ENCODE measurements at regions not wholly inside any gene's neighbourhood (a gene's known extent, or its start where the extent isn't known, plus 50 kb on each side); places are given as distances from the start of the nearest gene placed in this dataset.

DNA sequence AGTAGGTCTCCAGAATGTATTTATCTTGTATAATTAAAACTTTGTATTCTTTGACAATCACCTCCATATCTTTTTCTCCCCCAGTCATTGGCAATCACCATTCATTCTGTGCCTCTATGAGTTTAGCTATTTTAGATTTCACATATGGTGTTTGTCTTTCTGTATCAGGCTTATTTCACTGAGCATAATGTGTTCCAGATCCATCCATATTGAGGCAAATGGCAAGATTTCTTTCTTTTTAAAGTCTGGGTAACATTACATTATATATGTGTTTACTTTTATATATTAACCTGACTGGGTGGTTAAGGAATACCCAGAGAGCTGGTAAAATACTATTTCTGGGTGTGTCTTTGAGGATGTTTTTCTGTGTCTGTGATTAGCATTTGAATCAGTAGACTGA, 486.6 kb downstream of the SQOR start:
- DNase-seq: no peak

DNA sequence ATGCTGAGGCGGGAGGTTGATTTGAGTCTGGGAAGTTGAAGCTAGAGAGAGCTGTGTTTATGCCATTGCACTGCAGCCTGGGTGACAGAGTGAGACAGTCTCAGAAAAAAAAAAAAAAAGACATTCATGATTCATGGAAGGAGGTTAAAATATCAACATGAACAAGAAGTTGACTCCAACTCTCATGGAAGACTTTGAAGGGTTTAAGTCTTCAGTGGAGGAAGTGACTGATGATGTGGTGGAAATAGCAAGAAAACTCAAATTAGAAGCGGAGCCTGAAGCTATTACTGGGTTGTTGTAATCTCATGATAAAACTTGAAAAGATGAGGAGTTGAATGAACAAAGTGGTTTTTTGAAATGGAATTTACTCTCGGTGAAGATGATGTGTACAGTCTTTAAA, 491.8 kb downstream of the SQOR start:
- no peak for DNase-seq

- DNase-seq: no peak
These were observed 492.6 kb downstream of the SQOR start for GRCh38 chr15:46127361-46127874.

- DNase-seq: no peak
These were observed 494.3 kb downstream of the SQOR start for GRCh38 chr15:46129145-46129544.

DNA sequence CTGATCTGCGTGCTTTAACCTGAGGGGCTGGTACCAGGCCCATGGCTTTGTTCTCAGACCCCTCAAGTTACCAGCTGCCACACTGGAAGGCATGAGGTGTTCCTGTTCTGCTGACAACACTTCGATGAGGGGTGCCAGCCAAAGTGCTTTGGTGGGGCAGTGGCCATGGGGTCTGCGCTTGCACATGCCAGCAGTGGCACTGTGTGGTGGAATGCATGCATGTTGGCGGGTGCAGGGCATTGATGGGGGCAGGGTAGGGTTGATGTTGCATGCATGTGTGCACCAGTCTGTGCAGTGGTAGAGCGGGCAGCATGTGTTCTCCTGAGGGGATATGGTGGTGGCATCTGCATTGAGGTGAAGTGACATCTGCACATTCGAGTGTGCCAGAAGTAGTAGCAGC, 497.0 kb downstream of the SQOR start:
- no peak for DNase-seq

GRCh38 chr15:46137443-46137842, 502.6 kb downstream of the SQOR start:
- no peak for DNase-seq

GRCh38 chr15:46146002-46146401, 511.2 kb downstream of the SQOR start:
- DNase-seq: no peak

DNA sequence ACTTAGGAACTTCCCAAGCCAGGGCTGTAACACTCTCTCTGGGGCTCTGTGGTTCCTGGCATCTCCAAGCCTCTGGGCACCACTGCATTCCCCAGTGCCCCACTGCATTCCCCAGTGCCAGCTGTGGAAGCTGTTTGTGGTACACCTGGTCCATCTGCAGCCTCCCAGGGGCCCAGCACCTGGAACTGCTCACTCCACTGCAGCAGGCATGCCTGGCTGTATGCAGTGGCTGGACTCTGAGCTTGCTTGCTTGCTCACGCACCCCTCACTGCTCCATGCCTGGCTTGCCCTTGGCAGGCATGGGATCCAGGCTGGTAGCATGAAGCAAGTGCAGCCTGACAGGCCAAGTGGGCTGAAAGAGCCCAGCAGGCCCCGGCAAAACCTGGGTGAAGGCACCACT, 512.1 kb downstream of the SQOR start:
- DNase-seq: no peak

DNA sequence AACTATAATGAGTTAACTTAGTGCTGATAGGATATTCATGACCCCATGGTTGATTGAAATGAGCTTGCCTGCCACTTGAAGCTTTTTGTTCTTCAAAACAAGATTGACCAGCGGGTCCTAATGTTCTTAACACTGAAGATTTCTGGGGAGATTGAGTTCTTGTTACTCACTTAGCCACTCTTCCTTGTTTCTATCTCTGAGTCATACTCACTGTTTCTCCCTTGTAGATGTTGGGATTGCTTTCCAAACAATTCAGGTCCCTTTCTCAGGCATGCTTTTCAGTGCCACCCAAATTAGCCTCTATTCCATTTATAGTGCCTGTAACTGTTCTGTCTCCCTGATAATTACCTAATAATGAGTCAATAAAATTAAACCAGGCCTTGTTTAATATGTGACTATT, 517.0 kb downstream of the SQOR start:
- no peak for DNase-seq

DNA sequence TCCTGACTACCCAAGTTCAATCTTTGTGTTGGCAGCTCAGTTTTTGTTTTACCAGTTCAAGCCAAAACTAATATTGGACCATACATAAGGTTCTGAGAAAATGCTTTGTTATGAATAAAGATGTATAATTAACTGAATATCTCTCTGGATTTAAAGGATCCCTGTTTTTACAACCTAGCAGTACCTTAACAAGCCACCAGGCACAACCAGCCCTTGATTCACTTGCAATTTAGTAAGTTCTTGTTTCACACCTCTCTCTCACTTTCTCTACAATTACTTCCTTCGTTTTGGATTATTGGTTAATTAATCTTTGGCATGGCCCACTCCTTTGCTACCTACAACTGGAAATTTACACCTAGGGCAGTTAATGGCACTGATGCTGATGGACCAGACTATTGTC, 531.9 kb downstream of the SQOR start:
- no peak for DNase-seq

GRCh38 chr15:46170326-46170725, 535.5 kb downstream of the SQOR start:
- no peak for DNase-seq

DNA sequence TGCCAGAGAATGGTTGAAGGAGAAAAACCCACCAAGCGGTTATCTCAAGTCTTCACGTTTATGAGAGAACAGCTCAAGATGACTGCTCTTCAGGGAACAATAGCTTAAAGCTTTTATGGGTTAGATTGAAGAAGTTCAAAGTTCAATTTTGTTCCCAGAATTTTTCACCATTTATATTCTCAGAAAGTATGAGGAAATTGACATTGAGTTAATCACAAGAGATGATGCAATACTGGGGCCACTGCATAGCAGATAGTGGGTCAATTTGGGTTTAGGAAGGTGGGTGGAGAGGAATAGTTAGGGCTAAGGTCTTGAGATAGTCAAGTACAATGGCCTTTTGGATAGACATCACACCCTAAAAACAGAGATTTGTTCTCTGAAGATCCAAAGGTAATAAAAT, 539.3 kb downstream of the SQOR start:
- DNase-seq: no peak

DNA sequence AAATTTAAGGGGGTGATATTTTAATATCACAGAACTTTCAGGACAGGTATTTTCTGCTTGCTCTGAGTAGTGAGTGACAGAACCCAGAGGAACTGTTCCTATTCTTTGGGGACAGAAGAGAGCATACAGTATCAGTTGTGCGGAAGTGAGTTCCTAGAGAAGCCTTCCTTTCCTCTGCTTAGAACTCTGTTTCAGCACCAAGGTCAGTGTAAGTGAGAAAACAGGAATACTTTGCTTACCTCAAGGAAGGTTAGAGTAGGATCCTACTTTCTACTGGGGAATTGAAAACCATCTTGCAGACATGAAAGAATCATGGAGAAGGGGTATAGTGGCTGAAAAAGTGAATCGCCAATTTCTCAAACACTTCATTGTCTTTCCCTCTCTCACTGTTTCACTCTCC, 542.4 kb downstream of the SQOR start:
- no peak for DNase-seq

- no peak for DNase-seq
These were observed 543.3 kb downstream of the SQOR start for GRCh38 chr15:46178138-46178537.

GRCh38 chr15:46207341-46207740, 572.5 kb downstream of the SQOR start:
- no peak for DNase-seq

GRCh38 chr15:46213551-46213950, 578.7 kb downstream of the SQOR start:
- no peak for DNase-seq

DNA sequence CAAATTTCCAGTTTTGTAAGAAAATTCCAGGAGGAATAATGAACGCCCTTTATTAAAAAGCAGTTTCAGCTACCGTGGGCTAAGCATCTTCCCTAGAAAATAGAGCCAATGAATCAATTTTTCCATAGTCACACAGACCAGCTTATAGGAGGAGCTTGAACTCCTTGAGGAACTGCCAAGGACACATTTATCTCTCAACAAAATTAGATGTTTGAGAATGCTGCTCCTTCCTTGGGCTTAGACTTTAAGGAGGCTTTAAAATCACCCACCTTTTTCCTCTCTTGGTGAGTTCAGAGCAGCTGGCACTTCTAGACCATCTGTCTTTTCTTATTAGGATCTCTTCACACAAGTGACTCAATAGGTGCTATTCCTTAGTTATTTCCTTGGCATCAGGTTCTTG, 588.0 kb downstream of the SQOR start:
- DNase-seq: no peak

DNA sequence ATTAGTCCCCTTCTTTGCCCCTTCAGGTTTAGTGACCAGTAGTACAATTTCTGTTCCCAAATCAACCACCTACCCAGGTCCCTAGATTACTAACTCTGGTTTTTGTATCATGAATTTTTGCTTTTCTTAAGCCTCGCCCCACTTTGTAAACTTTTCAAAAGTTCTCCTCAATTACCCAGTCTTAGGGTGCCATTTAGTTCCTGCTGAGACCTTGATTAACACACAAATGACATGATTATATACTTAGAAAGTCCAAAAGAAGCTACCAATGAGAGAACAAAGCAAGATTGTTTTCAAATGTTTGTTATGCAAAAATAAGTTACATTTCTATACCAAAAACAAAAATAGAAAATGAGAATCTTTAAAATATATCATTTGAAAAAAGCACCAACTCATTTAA, 594.4 kb downstream of the SQOR start:
- no peak for DNase-seq

DNA sequence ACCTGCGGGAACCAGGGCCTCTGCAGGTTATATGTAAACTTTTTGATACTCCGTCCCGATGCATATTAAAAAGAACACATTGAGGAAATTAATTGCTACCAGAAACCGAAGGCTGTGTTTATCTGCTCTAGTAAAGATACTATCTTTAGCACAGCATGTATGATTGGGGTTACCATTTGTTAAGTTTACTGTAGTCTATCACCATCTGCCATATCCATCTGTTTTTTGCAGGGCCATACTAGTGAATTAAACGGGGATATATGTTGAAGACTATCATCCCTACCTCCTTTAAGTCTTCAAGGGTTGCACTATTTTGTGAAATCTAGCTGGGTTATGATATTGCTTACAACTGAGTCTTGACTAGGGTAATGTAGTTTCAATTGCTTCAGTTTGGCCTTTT, 597.0 kb downstream of the SQOR start:
- no peak for DNase-seq

DNA sequence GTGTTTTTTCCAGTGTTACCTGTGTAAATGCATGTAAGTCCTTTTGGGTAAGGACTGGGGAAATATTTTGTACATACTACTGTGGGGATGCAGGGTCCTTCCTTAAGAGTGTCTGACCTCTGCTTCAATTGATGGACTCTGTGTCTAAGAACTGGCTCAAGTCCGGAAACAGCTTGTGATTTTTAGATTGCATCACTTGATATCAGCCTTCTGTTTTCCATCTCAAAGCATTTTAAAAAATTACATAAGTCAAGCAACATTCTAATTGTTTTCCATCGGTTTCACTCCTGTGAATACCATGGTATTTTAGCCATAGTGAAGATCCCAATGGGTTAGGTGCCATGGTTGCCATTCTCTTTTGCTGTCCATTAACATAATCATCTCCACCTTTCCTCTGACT, 597.6 kb downstream of the SQOR start:
- DNase-seq: no peak

DNA sequence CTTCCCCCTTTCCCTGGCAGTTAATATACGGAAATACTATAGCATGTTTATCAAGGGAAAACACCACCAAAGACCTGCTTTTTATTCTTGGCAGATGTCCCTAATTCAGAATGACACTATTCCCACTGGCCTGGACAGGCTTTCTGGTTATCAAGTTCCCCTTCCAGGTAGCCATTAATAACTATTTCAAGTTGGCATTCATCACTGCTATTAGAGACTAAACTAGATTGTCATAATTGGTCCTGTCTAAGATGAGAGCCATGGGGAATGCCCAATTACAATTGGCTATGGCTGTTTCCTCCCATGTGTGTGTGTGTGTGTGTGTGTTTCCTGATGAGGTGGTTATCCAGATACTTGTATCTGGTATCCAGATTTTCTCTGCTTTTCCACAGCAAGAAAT, 608.1 kb downstream of the SQOR start:
- DNase-seq: no peak

DNA sequence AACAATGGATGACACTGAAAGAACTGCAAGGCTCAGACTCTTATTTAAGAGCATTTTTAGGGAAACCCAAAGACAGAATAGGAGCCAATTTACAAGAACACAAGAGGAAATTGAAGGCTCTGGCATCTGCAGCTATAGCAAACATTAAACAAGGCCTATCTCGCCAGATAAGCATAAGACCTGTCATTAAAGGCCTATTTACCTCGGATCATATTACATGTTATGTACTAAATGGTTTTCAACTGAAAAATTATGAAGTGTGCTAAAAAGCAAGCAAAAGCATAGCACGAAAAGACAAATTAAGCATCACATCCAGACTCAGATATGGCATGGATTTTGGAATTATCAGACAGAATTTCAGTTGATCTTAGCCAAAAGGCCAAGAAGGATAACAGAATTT, 617.1 kb downstream of the SQOR start:
- DNase-seq: no peak

DNA sequence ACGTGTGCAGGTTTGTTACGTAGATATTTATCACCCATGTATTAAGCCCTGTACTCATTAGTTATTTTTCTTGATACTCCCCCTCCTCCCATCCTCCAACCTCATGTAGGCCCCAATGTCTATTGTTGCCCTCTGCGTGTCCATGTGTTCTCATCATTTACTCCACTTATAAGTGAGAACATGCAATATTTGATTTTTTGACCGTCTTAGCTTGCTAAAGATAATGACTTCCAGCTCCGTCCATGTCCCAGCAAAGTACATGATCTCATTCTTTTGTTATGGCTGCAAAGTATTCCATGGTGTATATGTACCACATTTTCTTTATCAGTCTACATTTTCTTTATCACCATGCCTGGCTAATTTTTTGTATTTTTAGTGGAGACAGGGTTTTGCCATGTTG, 623.2 kb downstream of the SQOR start:
- DNase-seq: no peak

DNA sequence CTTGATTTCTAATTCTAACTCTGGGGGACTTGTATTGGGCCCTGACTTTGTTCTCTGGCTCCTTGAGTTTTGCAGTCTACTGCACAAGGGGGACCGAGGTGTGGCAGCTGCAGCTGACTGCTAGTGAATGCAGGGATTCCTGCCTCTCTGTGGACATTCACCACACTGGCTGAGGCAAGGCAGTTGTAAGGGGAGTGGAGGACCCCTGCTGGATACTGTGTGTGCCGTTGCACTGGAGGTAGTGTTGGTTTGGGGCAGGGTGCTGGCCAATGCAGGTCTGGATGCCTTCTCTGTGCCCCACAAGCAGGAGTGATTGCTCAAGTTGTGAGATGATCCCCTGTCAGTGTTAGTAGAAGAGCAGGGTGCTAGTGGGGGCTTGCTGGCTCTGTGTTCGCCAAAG, 626.1 kb downstream of the SQOR start:
- DNase-seq: no peak

DNA sequence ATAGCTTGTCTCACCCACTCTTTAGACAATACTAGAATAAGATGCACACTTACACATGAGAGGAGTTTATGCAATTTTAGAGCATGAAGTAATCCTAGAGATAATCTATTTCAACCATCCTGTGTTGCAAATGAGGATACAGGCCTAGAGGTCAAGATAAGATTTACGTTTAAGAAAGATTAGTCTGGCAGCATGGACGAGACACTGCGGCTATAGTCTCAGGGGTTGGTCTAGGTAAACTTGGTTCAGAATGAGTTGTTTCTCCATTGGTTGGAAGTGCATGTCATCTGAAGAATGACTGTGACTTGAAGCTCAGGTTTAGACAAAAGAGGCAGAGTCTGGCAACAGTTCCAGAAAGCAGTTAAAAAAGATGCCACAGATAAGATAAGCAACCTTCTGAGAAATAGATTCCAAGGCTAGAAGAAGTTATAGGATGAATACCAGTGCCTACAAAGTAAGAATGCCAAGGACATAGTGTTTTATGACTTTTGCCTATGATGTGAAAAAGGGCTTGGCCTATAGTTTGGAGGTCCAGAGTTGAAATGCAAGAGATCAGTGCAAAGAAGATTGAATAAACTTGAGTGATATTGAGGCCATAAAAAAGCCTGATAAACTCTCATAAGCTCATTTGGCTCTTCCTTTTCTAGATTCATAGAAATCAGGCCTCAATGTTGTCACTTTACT, 631.0 kb downstream of the SQOR start:
- DNase-seq: no peak

GRCh38 chr15:46266661-46267060, 631.8 kb downstream of the SQOR start:
- no peak for DNase-seq

Data from kidney glomerular epithelial cell (primary cell).